ENCODE measurements at regions not wholly inside any gene's neighbourhood (a gene's known extent, or its start where the extent isn't known, plus 50 kb on each side); places are given as distances from the start of the nearest gene placed in this dataset.
A peak's percentile ranks its signal among the peaks of the same experiment; 100 is the strongest.

DNA sequence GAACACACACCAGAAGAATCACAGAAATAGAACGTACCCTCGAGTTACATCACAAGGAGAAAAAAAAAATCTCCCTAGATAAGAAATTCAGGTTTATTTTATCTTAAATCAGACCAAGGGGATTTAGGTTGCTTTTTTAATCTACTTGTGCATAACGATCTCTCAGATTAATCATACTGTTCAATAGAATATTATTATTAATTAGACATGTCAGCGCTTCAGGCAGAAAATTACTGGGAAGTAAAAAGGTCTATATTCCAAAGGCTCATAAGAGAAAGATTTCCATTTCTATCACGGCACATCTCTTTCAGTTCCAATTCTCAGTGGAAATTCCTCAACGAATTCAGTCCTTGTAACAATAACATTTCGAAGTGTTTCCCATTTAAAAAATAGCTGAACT is 77.7 kb upstream of the PSMD7 start:
- Mint-ChIP-seq H3K9me3 (no peaks in the 10 kb centered on the region), H3K4me3 (no peak overlapping the region), H3K27me3 (ENCODE audit: insufficient read depth) (no peaks in the 10 kb centered on the region), H3K36me3 (ENCODE audit: low read depth) (no peaks in the 10 kb centered on the region), H3K4me1 (no peaks in the 10 kb centered on the region), H3K27ac (no peak overlapping the region)
- 94 to 97% methylated on average over 3 to 4 of the region's 7 CpGs for WGBS, 2 experiments (ENCODE audit: insufficient coverage in 1 of 2, insufficient read length in 1 of 2)
- no peak for DNase-seq
- H3K4me3 ChIP-seq (ENCODE audit: low read length), result no peak overlapping the region
- no peak for TF ChIP-seq CTCF (conservative IDR thresholded peaks at IDR 0.05)
- H3K9ac ChIP-seq (ENCODE audit: extremely low read depth, low read length, poor library complexity, severe bottlenecking), result no peak overlapping the region
- H3K27ac ChIP-seq (ENCODE audit: low read depth, low read length), result no peak overlapping the region
- H3K4me1 ChIP-seq (ENCODE audit: control insufficient read depth, insufficient read depth, low read length), result no peaks in the 10 kb centered on the region
- H3K36me3 ChIP-seq (ENCODE audit: control insufficient read depth, insufficient read depth, low read length), result no peaks in the 10 kb centered on the region
- no peaks in the 10 kb centered on the region for H3K9me3 ChIP-seq (ENCODE audit: control insufficient read depth, low read length)
- H3K27me3 ChIP-seq (ENCODE audit: control insufficient read depth, insufficient read depth, low read length, poor library complexity, severe bottlenecking), result no peaks in the 10 kb centered on the region

DNA sequence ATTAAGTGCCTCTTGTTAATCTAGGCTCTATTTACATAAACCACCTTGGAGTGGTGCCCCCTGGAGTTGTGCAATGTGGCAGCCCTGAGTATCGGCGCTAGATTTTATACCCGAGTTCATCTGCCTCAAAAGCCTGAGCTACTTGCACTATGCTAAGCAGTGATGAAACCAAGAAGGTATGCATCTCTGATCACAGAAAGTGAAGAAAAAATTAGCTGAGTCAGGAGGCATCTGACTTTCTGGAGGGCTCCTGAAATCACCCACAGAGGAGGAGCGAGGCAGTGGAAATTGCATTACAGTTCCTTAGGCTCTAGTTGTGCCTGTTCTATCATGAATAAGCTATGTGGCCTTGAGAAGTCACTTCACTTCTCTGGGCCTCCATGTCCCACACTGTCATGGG is 80.3 kb upstream of the PSMD7 start:
- Mint-ChIP-seq H3K4me1 (no peaks in the 10 kb centered on the region), H3K36me3 (ENCODE audit: low read depth) (no peaks in the 10 kb centered on the region), H3K27me3 (ENCODE audit: insufficient read depth) (no peaks in the 10 kb centered on the region), H3K4me3 (no peak overlapping the region), H3K9me3 (no peaks in the 10 kb centered on the region), H3K27ac (no peak overlapping the region)
- no peaks in the 10 kb centered on the region for H3K9me3 ChIP-seq (ENCODE audit: control insufficient read depth, low read length)
- H3K36me3 ChIP-seq (ENCODE audit: control insufficient read depth, insufficient read depth, low read length), result no peaks in the 10 kb centered on the region
- peak; percentile 25 for TF ChIP-seq CTCF (conservative IDR thresholded peaks at IDR 0.05)
- H3K9ac ChIP-seq (ENCODE audit: extremely low read depth, low read length, poor library complexity, severe bottlenecking), result no peak overlapping the region
- H3K27me3 ChIP-seq (ENCODE audit: control insufficient read depth, insufficient read depth, low read length, poor library complexity, severe bottlenecking), result no peaks in the 10 kb centered on the region
- no peak for DNase-seq
- H3K27ac ChIP-seq (ENCODE audit: low read depth, low read length), result no peak overlapping the region
- 90 to 94% methylated on average over 3 to 4 of the region's 4 CpGs for WGBS, 2 experiments (ENCODE audit: insufficient coverage in 1 of 2, insufficient read length in 1 of 2)
- H3K4me3 ChIP-seq (ENCODE audit: low read length), result no peak overlapping the region
- no peaks in the 10 kb centered on the region for H3K4me1 ChIP-seq (ENCODE audit: control insufficient read depth, insufficient read depth, low read length)

DNA sequence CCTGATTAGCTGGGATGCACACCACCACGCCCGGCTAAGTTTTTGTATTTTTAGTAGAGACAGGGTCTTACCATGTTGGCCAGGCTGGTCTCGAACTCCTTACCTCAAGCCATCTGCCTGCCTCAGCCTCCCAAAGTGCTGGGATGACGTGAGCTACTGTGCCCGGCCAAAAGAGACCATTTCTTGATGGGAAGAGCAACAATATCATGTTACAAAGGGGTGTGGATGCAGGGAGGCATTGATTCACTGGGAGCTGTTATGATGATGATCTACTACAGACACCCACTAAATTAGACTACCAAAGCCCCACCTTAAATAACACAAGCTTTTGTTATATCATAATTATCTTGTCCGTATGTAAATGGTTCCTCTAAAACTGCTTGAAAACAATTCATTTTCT is 81.4 kb upstream of the PSMD7 start:
- TF ChIP-seq CTCF (conservative IDR thresholded peaks at IDR 0.05), result no peak
- WGBS, 2 experiments (ENCODE audit: insufficient coverage in 1 of 2, insufficient read length in 1 of 2), result 95 to 96% methylated on average over 4 to 6 of the region's 6 CpGs
- no peaks in the 10 kb centered on the region for H3K27me3 Mint-ChIP-seq (ENCODE audit: insufficient read depth)
- Histone ChIP-seq H3K4me1 (ENCODE audit: control insufficient read depth, insufficient read depth, low read length) (no peaks in the 10 kb centered on the region), H3K9ac (ENCODE audit: extremely low read depth, low read length, poor library complexity, severe bottlenecking) (no peak overlapping the region), H3K27ac (ENCODE audit: low read depth, low read length) (no peak overlapping the region), H3K27me3 (ENCODE audit: control insufficient read depth, insufficient read depth, low read length, poor library complexity, severe bottlenecking) (no peaks in the 10 kb centered on the region), H3K4me3 (ENCODE audit: low read length) (no peak overlapping the region), H3K36me3 (ENCODE audit: control insufficient read depth, insufficient read depth, low read length) (no peaks in the 10 kb centered on the region), H3K9me3 (ENCODE audit: control insufficient read depth, low read length) (no peaks in the 10 kb centered on the region)
- H3K36me3 Mint-ChIP-seq (ENCODE audit: low read depth), result no peaks in the 10 kb centered on the region
- no peak overlapping the region for H3K27ac Mint-ChIP-seq
- no peak for DNase-seq
- no peaks in the 10 kb centered on the region for H3K4me1 Mint-ChIP-seq
- H3K4me3 Mint-ChIP-seq, result no peak overlapping the region
- H3K9me3 Mint-ChIP-seq, result no peaks in the 10 kb centered on the region

All from endodermal cell (in vitro differentiated cells).